Endothelial cell (in vitro differentiated cells): ENCODE measurements at regions not wholly inside any gene's neighbourhood (a gene's known extent, or its start where the extent isn't known, plus 50 kb on each side); places are given as distances from the start of the nearest gene placed in this dataset.
"Not testable (repeated sequence)": the region's sequence is repeated elsewhere in the genome, so short reads cannot be mapped to it uniquely, and the experiment has no call there.

Source experiments
- DNase-seq: peaks from one replicate; pipeline ENCODE4 v3.0.0; 2021; ENCODE audit warnings: low spot score
- H3K27ac Mint-ChIP-seq: one replicate; pipeline ENCODE4 v1.8.0; 2021; ENCODE audit warnings: mixed read lengths, inconsistent platforms; ENCODE audit not compliant: unreplicated experiment
- H3K27me3 Mint-ChIP-seq: one replicate; pipeline ENCODE4 v1.8.0; 2021; ENCODE audit warnings: mild to moderate bottlenecking, moderate library complexity, mixed read lengths, inconsistent platforms; ENCODE audit not compliant: unreplicated experiment
- H3K36me3 Mint-ChIP-seq: one replicate; pipeline ENCODE4 v1.8.0; 2021; ENCODE audit warnings: mild to moderate bottlenecking, low read depth, mixed read lengths, inconsistent platforms; ENCODE audit not compliant: unreplicated experiment
- H3K4me1 Mint-ChIP-seq: one replicate; pipeline ENCODE4 v1.8.0; 2021; ENCODE audit warnings: mild to moderate bottlenecking, mixed read lengths, inconsistent platforms; ENCODE audit not compliant: unreplicated experiment
- H3K4me3 Mint-ChIP-seq: one replicate; pipeline ENCODE4 v1.8.0; 2021; ENCODE audit warnings: mild to moderate bottlenecking, mixed read lengths, inconsistent platforms; ENCODE audit not compliant: unreplicated experiment
- H3K9me3 Mint-ChIP-seq: one replicate; pipeline ENCODE4 v1.8.0; 2021; ENCODE audit warnings: mixed read lengths, inconsistent platforms; ENCODE audit not compliant: unreplicated experiment
- TF ChIP-seq, protein P1 (sequence below): fragments of 200-600 bp; sonication (generic); IDR thresholded peaks from one replicate; pipeline ENCODE4 v1.5.0; 2021; ENCODE audit warnings: antibody characterized with exemption; ENCODE audit not compliant: unreplicated experiment

DNA sequence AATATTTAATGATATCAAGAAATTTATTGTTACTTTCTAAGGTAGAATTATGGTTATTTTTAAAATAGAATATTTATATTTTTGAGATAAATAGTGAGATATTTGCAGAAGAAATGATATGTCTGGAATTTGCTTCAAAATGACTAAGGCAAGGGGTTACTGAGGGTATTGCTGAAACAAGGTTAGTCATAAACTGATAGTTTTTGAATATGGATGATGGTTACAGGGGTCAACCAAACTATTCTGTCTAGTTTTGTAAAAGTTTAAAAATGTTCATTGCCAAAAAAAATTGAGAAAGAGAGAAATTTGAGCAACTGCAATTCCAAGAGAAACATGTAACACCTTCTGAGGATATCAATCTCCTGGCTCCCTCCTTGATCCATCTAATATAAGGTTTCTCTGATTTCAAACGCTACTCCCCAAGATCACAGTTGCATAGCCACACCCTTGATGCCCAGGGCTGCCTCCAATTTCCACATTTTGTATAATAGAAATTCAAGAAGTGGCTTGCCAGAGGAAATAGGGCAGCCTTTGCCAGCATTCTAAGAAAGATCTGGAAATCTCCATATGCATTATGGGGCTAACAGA, 159.4 kb upstream of the NAMPT start:
- no peak overlapping the region for H3K27ac Mint-ChIP-seq
- no peaks in the 10 kb centered on the region for H3K4me1 Mint-ChIP-seq
- TF ChIP-seq, protein P1, sequence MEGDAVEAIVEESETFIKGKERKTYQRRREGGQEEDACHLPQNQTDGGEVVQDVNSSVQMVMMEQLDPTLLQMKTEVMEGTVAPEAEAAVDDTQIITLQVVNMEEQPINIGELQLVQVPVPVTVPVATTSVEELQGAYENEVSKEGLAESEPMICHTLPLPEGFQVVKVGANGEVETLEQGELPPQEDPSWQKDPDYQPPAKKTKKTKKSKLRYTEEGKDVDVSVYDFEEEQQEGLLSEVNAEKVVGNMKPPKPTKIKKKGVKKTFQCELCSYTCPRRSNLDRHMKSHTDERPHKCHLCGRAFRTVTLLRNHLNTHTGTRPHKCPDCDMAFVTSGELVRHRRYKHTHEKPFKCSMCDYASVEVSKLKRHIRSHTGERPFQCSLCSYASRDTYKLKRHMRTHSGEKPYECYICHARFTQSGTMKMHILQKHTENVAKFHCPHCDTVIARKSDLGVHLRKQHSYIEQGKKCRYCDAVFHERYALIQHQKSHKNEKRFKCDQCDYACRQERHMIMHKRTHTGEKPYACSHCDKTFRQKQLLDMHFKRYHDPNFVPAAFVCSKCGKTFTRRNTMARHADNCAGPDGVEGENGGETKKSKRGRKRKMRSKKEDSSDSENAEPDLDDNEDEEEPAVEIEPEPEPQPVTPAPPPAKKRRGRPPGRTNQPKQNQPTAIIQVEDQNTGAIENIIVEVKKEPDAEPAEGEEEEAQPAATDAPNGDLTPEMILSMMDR: no peak
- H3K9me3 Mint-ChIP-seq: no peaks in the 10 kb centered on the region
- H3K4me3 Mint-ChIP-seq: no peak overlapping the region
- H3K27me3 Mint-ChIP-seq: no peaks in the 10 kb centered on the region
- DNase-seq: no peak
- peaks cover 5% of the 10 kb centered on the region for H3K36me3 Mint-ChIP-seq

DNA sequence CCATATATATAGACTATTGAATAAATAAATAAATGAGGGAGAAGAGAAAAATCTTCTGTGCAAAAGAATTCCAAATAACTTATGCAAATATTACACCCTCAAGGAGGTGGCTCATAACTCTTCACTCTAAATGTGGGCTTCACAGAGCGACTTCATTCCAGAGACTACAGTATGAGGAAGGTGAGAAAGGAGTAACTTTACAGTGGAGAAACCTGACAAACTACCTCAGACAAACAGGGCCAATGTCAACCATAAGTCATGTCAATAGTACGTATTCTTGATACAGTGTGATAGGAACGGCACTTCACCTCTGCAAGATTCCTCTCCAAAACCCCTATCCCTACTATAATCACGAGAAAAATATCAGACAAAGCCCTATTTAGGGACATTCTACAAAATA, 158.4 kb upstream of the NAMPT start:
- no peaks in the 10 kb centered on the region for H3K4me1 Mint-ChIP-seq
- no peaks in the 10 kb centered on the region for H3K27me3 Mint-ChIP-seq
- no peak for DNase-seq
- no peak overlapping the region for H3K27ac Mint-ChIP-seq
- H3K36me3 Mint-ChIP-seq: peaks cover 5% of the 10 kb centered on the region
- H3K4me3 Mint-ChIP-seq: no peak overlapping the region
- H3K9me3 Mint-ChIP-seq: no peaks in the 10 kb centered on the region
- TF ChIP-seq, protein P1: no peak

DNA sequence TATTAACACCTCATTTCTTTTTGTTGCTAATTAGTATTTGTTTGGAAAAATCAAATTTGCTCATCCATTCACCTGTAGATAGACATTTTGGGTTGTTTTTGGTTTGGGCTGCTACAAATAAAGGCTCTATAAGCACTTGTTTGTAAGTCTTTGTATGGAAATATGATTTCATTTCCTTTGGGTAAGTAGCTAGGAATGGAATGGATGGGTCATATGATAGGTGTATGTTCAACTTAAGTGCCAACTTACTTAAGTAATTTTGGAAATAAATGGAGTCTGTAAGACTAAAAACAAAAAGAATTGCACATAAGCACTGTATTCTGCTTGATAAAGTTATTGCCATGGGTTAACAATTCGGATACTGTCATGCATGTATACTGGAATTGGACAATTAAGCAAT, 157.7 kb upstream of the NAMPT start:
- Mint-ChIP-seq H3K27ac (no peak overlapping the region), H3K4me3 (no peak overlapping the region), H3K4me1 (no peaks in the 10 kb centered on the region), H3K36me3 (peaks cover 5% of the 10 kb centered on the region), H3K9me3 (no peaks in the 10 kb centered on the region), H3K27me3 (no peaks in the 10 kb centered on the region)
- TF ChIP-seq, protein P1: no peak
- no peak for DNase-seq

DNA sequence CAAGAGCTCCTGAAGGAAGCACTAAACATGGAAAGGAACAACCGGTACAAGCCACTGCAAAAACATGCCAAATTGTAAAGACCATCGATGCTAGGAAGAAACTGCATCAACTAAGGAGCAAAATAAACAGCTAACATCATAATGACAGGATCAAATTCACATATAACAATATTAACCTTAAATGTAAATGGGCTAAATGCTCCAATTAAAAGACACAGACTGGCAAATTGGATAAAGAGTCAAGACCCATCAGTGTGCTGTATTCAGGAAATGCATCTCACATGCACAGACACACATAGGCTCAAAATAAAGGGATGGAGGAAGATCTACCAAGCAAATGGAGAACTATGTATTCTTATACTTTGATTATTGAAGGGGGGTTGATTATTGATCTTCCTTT, 156.6 kb upstream of the NAMPT start:
- not testable (repeated sequence) for H3K4me1 Mint-ChIP-seq, H3K27ac Mint-ChIP-seq, H3K36me3 Mint-ChIP-seq, H3K4me3 Mint-ChIP-seq, H3K27me3 Mint-ChIP-seq, DNase-seq, H3K9me3 Mint-ChIP-seq

DNA sequence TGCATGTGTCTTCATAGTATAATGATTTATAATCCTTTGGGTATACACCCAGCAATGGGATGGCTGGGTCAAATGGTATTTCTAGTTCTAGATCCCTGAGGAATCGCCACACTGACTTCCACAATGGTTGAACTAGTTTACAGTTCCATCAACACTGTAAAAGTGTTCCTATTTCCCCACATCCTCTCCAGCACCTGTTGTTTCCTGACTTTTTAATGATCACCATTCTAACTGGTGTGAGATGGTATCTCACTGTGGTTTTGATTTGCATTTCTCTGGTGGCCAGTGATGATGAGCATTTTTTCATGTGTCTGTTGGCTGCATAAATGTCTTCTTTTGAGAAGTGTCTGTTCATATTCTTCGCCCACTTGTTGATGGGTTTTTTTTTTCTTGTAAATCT, 152.2 kb upstream of the NAMPT start:
- H3K9me3 Mint-ChIP-seq, H3K4me3 Mint-ChIP-seq: not testable (repeated sequence)

DNA sequence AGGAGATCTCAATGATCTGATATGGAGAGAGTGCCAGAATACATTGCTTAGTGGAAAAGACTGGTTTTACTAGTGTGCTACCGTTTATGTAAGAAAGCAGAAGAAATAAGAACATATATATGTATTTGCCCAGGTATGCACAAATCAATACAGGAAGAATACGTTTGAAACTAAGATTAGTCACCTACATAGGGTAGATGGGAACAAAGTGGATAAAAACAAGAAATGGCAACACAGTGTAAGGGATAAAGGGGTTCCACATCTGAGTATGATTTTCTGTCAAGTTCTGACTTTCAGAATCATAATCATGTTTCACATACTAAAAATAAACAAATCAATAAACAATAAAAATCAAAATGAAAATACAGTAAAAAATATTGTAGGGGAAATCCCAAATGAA, 148.6 kb upstream of the NAMPT start:
- Mint-ChIP-seq H3K4me1 (no peaks in the 10 kb centered on the region), H3K27ac (no peak overlapping the region), H3K36me3 (no peaks in the 10 kb centered on the region), H3K4me3 (no peak overlapping the region), H3K9me3 (no peaks in the 10 kb centered on the region), H3K27me3 (no peaks in the 10 kb centered on the region)
- no peak for DNase-seq
- TF ChIP-seq, protein P1: no peak

More for the DNA sequence above, 152.2 kb upstream of the NAMPT start:
- not testable (repeated sequence) for DNase-seq, H3K27me3 Mint-ChIP-seq, H3K4me1 Mint-ChIP-seq, H3K36me3 Mint-ChIP-seq, H3K27ac Mint-ChIP-seq
